ENCODE measurements at regions not wholly inside any gene's neighbourhood (a gene's known extent, or its start where the extent isn't known, plus 50 kb on each side); places are given as distances from the start of the nearest gene placed in this dataset.

DNA sequence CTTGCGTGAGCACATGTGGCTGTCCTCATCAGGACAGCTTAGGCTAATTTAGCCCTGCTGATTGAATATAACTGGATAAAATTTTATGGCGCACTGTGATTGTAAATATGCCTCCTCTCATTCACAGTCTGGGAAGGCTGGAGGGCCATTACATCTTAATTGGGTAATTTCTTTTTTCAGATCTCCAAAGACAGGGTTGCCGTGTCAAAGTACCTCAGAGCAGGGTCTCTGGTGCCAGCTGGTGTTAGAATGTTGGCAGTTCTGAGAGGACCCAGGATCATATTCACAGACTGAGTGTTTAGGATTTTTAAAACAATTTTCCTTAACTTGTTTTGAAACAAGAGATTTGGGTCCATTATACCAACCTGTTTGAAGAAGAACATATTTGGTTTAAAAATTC lies 455.7 kb upstream of the TLE4 start:
- DNase-seq: peak; percentile 35 to 83

DNA sequence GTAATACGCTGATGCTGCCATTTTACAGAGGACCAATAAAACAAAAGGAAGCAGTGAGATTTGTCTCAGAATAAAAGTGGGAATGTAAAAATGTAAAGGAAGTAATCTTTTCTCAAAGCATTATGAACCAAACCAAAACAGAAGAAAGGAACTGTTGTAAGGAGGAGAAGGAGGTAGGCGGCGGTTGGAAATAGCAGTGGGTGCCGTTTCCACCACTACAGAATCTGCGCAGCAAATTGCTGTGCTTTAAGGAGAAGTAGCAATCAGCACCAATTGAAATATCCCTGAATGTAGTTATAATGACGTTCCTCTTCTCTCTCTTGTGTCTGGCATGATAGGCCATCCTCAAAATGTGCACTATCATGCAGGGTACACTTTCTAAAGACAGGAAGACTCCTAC lies 455.1 kb upstream of the TLE4 start:
- DNase-seq: no peak

DNA sequence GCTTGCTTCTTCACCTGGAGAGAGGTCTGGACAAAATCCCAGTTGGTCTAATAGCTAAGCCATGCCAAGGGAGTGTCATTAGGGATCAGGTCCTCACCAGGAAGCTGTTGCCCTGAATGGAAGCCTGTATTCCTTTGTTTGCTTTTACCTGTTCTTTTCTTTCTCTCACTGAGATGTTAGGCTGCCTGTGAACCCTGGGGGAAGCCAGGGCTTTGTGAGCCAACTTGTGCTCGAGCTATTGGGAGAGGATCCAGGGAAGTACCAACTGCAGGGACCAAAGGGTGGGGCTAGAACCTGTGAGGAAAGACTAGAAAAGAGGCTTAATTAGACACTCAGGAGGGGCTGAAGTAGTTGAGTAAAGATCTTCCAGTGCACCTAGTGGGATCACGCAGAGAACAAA lies 451.2 kb upstream of the TLE4 start:
- peak; percentile 72 to 93 for DNase-seq

DNA sequence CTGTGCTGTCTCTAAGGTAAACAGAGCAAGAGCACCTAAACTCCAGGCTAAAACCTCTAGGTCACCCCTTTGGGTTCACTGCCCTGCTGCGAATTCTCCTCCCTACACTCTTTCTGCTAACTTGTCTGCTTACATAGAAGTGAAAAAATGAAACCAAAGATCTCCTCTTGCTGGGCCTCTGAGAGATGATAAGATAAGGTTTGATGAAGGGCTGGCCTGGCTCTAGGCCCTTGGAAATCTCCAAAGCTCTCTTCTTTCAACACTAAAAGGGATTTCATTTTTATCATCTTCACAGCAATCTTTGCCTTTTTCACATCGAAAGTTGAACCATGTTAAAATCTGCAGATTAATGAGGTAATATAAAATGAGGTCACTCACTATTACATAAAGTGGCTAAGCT lies 450.8 kb upstream of the TLE4 start:
- no peak for DNase-seq

DNA sequence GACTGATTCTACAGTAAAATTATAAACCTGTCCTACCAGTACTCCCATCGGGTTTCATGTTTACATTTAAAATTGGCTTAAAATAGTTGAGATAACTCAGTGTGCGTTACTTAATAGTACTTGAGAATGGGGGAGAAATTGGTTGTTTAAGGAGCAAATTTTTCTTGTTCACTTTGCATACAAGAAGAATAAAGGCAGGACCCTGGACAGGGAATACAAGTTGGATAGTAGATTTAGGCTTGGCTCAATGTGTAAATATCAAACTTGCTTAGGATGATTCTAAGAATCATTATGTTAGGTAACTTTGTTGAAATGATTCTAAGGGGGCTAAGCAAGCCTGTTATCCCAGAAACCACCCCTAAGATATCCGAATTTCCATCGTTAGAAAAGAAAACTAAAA lies 448.4 kb upstream of the TLE4 start:
- DNase-seq: no peak

DNA sequence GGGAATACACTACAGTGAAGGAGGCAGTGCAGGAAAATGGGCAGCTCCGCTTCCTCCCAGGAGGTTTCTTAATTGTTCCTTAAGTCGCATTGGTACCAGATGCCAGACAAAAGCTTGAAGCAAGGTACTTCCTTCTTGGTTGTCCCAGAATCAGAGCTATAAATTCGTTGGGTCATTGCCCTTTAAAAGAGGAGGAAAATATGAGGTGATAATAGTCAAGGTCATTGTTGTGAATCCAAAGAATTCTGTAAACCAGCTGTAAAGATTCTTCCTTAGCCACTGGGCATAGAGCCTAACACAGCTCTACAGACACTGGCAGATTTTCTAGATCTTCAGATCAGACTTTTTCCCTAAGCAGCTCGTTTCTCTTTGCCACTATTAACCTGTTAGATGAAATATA lies 444.1 kb upstream of the TLE4 start:
- DNase-seq: no peak

DNA sequence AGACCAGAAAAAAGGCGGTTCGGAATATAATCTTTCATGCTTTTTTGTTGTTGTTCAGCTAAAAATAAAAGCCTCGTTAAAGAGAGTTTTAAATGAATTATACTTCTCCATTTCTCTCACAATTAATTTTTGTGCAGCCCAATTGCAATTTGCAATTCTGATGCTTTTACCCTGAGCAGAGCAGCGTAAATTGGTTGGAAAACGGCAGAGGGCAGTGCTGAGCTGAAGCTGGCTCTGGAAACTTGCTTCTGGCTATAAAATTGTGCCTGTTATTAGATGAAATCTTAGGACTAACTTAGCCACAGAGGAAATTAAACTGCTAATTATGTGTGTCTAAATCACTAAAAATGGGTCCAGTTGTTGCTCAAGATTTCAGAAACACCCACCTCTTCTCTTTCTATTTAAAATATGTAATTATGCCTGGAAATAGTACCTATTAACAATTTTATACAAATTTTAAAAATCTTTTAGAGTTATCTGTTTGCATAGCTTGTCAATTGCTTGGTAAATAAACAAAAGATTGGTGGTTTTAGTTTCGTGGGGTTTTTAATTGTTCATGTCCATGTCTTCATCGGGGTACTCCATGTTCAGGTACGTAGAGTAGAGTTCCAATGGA lies 441.8 kb upstream of the TLE4 start:
- peak; percentile 68 to 70 for DNase-seq

DNA sequence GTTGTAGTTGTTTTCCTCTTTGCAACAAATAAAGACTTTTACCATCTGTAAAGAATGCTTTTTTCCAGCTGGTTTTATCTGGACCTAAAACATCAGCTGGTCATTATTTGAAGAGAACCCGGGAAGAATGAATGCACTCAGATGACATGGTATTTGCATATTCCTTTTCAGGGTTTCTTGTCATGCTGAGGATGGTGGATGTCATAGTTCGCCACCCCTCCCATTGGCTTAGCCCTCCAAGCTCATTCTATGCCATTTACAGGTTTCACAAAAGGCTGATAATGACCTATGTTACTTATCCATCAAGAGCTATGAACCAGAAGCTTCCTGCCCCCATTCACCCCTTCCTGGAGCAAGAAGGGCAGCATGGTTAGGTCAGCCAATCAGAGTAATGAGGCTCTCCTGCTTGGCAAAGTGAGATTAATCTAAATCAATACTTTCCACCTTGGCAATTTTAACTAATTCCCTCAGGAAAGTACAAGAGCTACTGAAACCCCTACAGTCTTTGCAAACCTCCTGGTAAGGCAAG lies 440.5 kb upstream of the TLE4 start:
- no peak for DNase-seq

DNA sequence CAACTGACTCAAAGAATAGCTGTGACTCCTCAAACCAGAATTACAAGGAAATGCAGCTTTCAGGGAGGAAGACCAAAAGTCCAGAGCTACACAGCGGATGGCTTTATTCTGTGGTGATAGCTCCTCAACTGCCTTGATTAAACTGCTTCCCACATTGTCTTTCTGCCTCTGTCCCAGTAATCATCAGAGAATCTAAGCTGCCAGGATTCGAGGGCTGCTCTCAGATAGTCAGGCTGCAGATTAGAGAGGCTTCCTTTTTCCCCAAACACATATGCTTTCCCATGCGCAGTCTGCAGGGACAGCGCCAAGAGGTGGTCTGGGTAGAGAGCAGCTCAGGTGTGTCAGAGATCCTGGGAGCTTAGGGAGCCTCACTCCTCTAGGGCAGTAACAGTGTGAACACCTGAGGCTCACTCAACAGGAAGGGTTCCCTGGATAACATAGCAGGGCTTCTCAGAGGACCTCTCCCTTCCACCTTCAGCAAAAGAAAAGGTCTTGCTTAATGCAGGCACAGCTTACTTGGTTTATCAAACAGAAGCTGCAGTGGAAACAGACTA lies 439.9 kb upstream of the TLE4 start:
- no peak for DNase-seq

DNA sequence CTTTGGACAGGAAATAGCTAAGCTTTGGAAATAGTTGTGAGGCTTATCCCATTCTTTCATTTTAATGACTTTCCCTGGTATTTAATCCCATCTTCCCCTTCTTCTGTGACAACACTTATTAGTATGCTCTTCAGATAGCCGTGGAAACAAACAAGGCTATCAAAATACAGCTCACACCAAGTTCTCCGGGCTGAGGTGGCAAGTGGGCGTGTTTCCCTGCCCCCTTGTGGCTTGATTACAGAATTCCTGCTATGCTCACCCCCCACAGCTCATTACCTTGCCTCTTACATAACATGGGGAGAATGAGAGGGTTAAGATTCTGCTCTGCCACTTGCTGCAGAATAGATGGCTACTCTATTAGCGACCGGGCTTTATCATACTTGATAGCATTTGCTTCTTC lies 437.1 kb upstream of the TLE4 start:
- peak in 1 of 2 experiments; percentile 12 for DNase-seq

DNA sequence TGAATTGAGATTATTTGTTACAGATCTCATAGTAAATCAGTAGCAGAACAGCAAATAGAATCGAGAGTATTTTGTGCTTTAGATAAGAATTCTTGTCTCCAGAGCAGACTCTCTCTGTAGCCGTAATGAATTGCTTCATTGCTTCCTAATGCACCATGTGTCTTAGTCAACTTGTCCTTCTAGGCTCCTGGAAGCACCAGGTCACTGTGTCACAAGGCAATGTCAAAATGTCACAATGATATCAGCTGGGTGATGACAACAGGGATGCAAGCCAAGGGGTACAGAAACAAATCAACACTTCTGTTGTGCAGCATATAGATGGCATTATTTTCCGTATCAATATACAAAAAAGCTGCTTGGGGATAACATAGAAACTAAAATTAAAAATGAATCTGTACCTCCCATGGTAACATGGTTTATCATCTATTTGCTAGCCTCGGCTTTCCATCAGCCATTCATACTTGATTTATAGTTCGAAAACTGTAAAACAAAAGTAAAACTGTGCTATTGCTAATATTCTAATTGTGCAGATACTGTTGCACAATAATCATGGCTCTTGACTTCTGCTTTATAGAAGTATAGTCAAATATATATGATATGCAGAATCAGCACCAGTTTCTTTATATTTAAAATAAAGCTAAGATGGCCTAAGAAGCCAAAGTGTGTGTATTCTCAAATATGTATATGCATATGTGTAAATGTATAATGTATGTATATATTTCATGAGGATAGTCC lies 435.9 kb upstream of the TLE4 start:
- DNase-seq: no peak

DNA sequence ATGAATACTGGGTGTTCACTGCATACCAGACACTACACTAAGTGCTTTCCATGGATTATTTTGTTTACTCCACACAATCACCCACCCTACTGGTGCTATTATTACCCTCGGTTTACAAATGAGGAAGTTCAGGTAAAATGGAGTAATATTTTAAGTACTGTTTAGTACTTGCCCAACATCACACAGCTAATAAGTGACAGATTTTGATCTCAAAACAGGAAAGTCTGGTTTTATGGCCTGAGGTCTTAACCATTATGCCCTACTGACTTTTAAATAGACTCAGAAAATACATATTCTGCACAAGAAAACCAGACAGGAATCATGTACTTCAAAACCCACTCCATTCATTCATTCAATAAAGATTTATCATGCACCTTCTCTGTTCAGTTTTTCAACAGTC lies 431.0 kb upstream of the TLE4 start:
- no peak for DNase-seq

DNA sequence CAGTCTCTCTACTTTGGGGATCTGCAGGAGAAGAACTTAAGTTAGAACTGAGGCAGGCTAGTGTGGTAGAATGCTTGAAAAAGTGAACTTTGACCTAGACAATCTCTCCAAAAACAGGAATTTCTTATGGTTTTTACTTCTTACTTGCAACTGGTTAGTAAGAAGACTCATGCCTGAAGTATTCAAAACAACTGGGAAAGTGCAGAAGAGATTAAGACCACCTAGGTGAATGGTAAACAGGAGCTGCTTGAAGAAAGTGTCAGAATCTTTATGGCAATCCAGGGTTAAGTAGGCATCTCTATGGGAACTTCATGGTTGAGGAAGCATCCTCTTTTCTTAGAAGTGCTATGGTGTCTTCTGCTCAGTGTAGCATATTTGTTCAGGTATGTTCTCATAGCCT lies 428.6 kb upstream of the TLE4 start:
- no peak for DNase-seq

DNA sequence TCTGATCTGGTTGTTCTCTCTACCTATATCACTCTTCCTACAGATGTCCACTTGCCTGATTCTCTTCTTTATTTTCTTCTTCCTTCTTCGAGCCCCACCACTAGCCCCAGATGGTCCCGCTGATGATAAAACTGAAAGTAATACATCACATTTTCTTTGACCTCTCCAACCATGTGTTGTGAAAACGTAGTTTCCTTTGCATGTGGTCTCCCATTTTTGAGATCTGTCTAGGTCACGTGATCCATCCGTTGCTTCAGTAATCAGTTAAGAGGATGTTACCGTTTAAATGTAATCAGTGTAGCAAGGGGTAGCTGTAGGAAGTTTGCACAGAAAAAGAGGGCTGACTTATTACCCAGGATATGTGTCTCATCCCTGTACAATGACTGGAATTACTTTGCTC lies 426.3 kb upstream of the TLE4 start:
- no peak for DNase-seq

DNA sequence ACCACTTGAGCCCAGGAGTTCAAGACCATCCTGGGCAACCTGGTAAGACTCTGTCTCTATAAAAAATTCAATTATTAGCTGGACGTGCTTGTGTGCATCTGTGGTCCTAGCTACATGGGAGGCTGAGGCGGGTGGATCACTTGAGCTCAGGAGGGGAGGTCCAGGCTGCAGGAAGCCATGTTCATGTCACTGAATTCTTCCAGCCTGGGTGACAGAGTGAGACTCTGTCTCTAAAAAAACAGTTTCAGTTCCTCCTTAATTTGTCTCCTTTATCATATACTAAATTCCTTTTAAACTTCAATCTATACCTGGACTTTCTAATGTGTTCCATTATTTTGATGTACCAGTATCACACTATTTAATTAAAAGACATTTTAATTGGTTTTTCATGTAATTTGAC lies 422.2 kb upstream of the TLE4 start:
- no peak for DNase-seq

DNA sequence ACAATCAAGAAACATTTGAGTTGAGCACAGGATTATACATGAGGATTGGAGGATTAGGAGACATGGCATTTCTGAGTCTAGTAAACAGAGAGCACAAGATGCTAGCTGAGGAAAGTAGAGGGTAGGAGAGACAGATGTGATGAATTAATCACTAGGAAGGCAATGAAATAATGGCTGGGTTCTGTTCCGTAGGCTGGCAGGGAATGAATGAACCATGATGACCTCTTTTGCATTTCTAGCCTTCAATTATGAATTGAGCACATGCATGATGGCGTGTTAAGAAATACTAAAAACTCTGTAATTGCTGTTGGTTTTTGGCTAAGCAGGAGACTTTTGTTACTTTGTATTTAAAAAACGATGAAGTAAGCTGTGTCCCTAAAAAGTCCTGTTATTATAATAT lies 420.0 kb upstream of the TLE4 start:
- no peak for DNase-seq

DNA sequence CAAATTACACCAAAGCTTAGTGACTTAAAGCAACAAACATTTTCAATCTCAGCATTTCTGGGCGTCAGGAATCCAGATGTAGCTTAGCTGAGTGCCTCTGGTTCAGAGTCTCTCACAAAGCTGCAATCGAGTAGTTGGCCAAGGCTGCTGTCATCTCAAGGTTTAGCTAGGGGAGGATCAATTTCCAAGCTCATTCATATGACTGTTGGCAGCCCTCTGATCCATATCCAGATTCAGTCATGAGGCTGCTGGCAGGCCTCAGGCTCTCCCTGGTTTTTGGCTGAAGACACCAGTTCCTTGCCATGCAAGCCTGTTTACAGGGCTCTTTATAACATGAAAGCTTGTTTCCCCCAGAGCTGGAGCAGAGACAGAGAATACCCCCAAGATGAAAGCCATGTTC lies 419.5 kb upstream of the TLE4 start:
- DNase-seq: no peak

DNA sequence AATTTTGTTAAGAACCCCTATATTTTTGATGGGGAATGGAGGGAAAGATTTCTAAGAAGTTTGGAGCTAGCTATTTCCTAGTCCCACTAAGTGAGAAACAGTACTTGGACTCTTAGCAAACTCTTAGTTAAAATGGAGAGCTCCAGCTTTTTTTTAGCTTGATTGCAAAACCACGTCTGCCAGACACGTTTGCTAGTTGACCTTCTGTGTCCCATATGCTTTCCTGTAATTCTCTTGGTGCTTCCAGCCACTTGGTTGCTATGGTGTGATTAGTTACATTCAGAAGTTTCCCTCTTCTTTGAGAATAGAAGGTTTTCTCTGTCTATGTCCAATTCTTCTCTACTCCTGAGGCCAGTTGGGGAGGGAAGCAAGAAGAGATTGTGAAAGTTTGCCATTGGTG lies 417.0 kb upstream of the TLE4 start:
- no peak for DNase-seq

DNA sequence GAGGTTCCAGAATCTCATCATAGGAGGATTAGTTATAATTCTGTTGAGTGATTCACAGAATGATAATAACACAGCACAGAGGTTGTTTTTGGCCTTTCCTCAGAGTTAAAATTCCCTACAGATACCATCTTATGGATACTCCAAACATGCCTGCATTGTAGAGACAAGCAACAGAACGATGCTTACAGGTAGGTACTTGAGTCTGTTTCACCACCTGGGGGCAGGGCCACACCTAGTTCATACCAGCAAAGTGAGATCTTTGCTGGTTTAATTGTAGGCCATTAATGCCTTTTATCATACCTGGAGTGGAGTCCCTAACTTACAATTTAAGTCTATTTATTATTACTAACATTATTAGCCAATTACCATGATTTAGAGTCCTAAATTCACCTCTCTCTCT lies 416.5 kb upstream of the TLE4 start:
- DNase-seq: no peak

DNA sequence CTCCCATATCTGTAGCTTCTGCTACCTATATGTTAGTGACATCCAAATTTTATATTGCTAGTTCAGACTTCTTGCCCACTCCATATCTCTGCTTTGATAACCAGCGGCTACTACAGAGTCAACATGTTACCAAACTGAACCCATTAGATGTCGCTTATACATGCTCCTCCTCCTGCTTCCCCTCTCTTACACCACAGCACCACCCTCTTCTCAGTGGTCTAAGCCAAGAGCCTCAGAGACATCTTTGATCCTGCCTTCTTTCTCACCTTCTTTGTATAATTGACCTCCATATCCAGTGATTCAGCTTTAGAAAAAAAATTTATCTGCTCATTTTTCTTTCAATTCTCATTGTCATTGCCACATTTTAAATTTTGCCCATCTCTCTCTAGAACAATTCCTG lies 408.2 kb upstream of the TLE4 start:
- DNase-seq: no peak

DNA sequence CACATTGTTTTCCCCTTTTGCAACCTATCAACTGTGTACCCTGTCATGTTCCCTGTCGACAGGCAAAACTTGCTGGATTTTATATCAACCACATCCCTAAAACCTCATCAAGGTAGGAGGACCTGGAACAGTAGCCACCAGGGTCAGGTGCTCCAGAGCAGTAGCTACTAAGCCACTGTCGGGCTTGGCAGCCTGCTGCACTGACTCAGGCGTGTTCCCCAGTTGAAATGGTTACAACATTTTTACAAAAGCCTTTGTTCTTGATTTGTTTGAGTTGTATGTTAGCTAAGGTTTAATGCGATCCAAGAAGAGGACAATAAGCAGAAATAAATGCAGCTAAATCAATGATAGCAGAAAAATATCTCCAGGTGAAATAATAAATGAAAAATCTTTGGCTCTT lies 407.4 kb upstream of the TLE4 start:
- no peak for DNase-seq

DNA sequence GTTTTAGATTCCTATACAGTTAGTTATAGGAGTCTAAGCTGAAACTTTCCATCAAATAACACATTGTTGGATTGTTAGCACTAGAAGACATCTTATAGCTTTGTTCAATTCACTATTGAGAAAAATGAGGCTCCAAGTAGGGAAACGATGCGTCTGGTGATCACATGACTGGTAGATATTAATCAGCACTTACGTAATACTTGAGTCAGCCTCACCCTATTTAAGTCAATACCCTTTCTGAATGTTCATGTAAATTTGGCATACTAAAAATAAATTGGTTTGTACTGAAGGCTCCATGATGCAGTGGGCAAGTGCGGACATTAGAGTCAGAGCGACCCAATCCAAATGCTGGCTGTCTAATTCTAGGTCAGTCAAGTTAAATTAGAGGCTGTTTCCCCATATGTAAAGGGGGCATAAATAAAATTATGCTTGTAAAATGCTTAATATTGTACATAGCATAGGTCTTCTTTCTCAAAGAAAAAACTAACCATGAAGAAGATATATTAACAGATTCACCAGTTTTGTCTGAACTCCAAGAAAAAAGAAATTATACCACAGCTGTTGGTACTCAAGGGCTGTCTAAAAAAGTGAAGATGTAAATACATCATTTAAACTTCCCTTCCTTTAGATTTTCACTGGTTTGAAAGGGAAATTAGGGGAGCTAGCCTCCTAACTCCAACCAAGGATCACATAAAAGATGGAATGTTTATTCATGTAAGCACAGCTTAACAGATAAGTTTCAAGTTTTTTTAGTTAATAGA lies 406.6 kb upstream of the TLE4 start:
- no peak for DNase-seq

DNA sequence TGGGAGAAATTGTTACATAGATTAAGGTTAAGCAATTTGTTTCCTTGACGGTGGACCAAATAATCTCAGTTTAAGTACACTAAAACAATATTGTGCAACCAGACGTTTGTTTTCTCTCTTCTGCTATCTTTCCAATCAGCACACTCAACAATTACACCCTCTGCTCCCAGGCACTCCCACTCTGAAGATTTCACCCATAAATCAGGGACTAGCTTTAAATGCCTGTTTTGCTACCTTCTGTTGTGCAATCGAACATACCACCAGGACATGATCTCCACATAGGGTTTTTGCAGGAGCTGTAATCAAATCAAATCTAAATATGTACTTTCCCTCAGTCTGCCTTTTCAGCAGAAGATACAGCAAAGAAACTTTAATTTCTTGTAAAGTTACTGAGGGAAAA lies 405.8 kb upstream of the TLE4 start:
- DNase-seq: no peak

DNA sequence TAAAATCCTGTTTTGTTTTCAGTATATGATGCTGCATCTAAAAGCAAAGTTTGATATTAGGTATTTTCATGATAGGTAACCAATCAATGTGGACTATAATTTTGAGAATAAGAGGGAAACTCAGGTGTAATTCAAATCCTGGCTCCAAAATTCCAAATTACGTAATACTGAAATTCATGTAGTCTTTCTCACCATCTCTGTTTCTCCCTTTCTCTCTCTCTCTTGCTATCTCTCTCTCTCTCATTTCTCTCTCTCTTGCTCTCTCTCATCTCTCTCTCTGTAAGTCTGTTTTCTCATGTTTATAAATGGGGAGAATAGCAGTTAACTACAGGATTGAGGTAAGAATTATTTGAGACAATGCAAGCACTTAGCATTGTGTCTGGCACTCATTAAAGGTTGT lies 401.1 kb upstream of the TLE4 start:
- no peak for DNase-seq
